ENCODE measurements at regions not wholly inside any gene's neighbourhood (a gene's known extent, or its start where the extent isn't known, plus 50 kb on each side); places are given as distances from the start of the nearest gene placed in this dataset.
"Not testable (repeated sequence)": the region's sequence is repeated elsewhere in the genome, so short reads cannot be mapped to it uniquely, and the experiment has no call there.

- DNase-seq (ENCODE audit: low read depth): no peak
- no peak overlapping the region for H3K4me3 ChIP-seq (ENCODE audit: low read depth, low read length)
- TF ChIP-seq POLR2A (IDR thresholded peaks at IDR 0.05; ENCODE audit: extremely low read depth, insufficient read length) (no peak), CTCF (IDR thresholded peaks at IDR 0.05; ENCODE audit: low read depth, low read length) (no peak), MAX (IDR thresholded peaks at IDR 0.05; ENCODE audit: low read depth, low read length) (no peak), MYC (IDR thresholded peaks at IDR 0.05; ENCODE audit: low read depth, low read length) (no peak)
Observed at GRCh38 chr2:155485141-155485842, 786.8 kb downstream of the KCNJ3 start.

- TF ChIP-seq MAX (IDR thresholded peaks at IDR 0.05; ENCODE audit: low read depth, low read length) (no peak), CTCF (IDR thresholded peaks at IDR 0.05; ENCODE audit: low read depth, low read length) (no peak), POLR2A (IDR thresholded peaks at IDR 0.05; ENCODE audit: extremely low read depth, insufficient read length) (no peak), MYC (IDR thresholded peaks at IDR 0.05; ENCODE audit: low read depth, low read length) (no peak)
- no peak overlapping the region for H3K4me3 ChIP-seq (ENCODE audit: low read depth, low read length)
- no peak for DNase-seq (ENCODE audit: low read depth)
Observed at GRCh38 chr2:155481141-155481540, 782.6 kb downstream of the KCNJ3 start.

DNA sequence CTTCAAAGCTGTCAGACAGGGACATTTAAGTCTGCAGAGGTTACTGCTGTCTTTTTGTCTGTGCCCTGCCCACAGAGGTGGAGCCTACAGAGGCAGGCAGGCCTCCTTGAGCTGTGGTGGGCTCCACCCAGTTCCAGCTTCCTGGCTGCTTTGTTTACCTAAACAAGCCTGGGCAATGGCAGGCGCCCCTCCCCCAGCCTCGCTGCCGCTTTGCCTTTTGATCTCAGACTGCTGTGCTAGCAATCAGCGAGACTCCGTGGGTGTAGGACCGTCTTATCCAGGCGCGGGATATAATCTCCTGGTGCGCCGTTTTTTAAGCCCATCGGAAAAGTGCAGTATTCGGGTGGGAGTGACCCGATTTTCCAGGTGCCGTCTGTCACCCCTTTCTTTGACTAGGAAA lies 773.5 kb downstream of the KCNJ3 start:
- not testable (repeated sequence) for H3K4me3 ChIP-seq (ENCODE audit: low read depth, low read length); DNase-seq (ENCODE audit: low read depth)

DNA sequence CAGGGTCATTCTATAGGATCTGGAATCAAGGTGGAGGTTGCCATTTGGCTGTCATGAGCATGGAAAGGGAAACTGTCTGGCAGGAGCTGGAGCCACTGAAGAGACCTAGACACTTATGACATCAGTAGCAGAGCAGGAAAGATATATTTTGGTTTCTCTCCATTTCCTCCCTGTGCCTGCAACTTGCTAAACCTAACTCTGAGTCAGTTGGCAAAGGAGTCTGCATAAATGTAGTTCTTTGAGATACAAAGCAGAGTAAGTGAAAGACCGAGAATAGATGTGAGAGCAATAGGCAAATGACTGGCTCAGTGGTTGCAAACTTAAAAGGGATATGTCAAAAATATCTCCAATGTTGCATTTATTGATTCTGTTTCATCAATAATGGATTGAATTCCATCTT lies 757.7 kb downstream of the KCNJ3 start:
- no peak for DNase-seq (ENCODE audit: low read depth)
- no peak overlapping the region for H3K4me3 ChIP-seq (ENCODE audit: low read depth, low read length)
- TF ChIP-seq MAX (IDR thresholded peaks at IDR 0.05; ENCODE audit: low read depth, low read length): no peak
- TF ChIP-seq MYC (IDR thresholded peaks at IDR 0.05; ENCODE audit: low read depth, low read length): no peak
- no peak for TF ChIP-seq POLR2A (IDR thresholded peaks at IDR 0.05; ENCODE audit: extremely low read depth, insufficient read length)
- no peak for TF ChIP-seq CTCF (IDR thresholded peaks at IDR 0.05; ENCODE audit: low read depth, low read length)

GRCh38 chr2:155442755-155443372 lies 744.4 kb downstream of the KCNJ3 start:
- no peak overlapping the region for H3K4me3 ChIP-seq (ENCODE audit: low read depth, low read length)
- DNase-seq (ENCODE audit: low read depth): no peak
- TF ChIP-seq MAX (IDR thresholded peaks at IDR 0.05; ENCODE audit: low read depth, low read length) (no peak), POLR2A (IDR thresholded peaks at IDR 0.05; ENCODE audit: extremely low read depth, insufficient read length) (no peak), CTCF (IDR thresholded peaks at IDR 0.05; ENCODE audit: low read depth, low read length) (no peak), MYC (IDR thresholded peaks at IDR 0.05; ENCODE audit: low read depth, low read length) (no peak)

- TF ChIP-seq CTCF (IDR thresholded peaks at IDR 0.05; ENCODE audit: low read depth, low read length): no peak
- TF ChIP-seq MAX (IDR thresholded peaks at IDR 0.05; ENCODE audit: low read depth, low read length): no peak
- no peak for TF ChIP-seq MYC (IDR thresholded peaks at IDR 0.05; ENCODE audit: low read depth, low read length)
- TF ChIP-seq POLR2A (IDR thresholded peaks at IDR 0.05; ENCODE audit: extremely low read depth, insufficient read length): no peak
- DNase-seq (ENCODE audit: low read depth): no peak
- H3K4me3 ChIP-seq (ENCODE audit: low read depth, low read length): no peak overlapping the region
Observed at GRCh38 chr2:155442088-155442487, 743.6 kb downstream of the KCNJ3 start.

Measured in NB4 (cell line).